ENCODE measurements at regions not wholly inside any gene's neighbourhood (a gene's known extent, or its start where the extent isn't known, plus 50 kb on each side); places are given as distances from the start of the nearest gene placed in this dataset.
"Not testable (repeated sequence)": the region's sequence is repeated elsewhere in the genome, so short reads cannot be mapped to it uniquely, and the experiment has no call there.

DNA sequence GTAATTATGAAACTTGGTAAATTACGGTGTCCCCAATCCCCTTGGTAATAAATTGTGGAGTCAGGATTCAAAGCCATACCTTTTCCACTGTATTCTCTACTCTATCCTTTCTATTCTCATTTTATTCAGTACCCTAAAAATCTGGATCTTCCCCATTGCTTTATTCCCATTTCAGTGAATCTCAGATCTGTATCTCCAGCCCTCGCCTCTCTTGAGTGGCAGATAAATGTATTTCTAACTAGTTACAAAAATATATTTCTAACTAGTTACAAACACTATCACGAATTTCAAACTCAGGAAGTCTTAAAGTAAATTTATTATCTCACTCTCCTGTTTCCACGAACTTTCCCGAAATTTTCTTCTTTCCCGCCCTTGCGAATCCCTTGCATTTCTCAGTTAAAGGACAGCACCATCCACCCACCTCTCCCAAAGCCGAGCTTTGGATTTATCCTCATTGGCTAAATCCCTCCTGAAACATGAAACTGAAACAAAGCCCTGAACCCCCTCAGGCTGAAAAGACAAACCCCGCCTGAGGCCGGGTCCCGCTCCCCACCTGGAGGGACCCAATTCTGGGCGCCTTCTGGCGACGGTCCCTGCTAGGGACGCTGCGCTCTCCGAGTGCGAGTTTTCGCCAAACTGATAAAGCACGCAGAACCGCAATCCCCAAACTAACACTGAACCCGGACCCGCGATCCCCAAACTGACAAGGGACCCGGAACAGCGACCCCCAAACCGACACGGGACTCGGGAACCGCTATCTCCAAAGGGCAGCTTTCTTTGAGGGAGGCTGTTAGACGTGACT is 164.3 kb upstream of the PABPC3 start:
- no peak for DNase-seq

DNA sequence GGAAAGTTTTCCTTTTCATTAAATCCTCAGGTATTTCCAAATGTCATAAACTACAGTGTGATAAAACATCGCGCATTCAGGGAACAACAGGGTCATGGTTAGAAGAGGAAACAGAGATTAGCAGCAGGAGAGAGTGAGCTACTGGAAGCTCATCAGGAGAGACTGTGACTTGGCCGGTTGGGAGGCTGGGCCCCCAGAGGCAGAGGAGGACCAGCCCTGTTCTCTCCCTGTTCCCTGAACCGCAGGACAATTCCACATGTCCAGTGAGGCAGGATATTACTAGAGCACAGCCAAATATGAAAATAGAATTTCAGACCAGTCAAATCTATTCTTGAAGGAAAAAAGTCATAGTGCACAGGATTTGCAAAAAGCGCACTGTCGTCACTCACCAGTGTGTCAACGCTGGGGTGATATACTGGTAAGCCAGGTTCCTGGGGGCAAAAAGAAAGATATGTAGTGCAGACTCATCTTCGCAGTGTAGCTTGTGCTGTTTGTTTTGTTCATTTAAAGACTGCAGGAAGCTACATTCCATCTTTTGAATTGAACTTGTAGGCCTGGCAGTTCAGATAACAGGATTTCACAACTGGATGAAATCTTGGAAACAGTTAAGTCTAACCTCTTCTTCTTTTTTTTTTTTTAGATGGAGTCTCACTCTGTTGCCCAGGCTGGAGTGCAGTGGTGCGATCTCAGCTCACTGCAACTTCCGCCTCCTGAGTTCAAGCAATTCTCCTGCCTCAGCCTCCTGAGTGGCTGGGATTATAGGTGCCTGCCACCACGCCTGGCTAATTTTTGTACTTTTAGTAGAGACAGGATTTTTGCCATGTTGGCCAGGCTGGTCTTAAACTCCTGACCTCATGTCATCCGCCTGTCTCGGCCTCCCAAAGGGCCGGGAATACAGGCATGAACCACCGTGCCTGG is 162.6 kb upstream of the PABPC3 start:
- DNase-seq, result not testable (repeated sequence)

DNA sequence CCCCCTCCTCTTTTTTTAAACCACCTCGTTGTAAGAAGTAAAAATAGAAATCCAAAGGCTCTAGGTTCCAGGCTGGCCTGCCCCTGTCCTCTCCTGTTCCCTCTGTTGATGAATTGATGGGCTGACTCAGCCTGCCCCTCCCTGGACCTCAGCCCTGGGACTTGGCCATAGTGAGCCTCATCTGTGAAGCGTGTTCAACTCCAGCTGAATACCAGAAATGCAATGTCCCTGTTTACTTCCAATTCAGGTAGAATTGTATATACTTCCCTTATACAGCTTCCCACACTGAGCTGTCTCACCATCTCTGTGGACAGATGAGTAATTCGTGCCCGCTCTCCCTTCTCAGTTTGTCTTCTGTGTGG is 161.9 kb upstream of the PABPC3 start:
- DNase-seq, result not testable (repeated sequence)

DNA sequence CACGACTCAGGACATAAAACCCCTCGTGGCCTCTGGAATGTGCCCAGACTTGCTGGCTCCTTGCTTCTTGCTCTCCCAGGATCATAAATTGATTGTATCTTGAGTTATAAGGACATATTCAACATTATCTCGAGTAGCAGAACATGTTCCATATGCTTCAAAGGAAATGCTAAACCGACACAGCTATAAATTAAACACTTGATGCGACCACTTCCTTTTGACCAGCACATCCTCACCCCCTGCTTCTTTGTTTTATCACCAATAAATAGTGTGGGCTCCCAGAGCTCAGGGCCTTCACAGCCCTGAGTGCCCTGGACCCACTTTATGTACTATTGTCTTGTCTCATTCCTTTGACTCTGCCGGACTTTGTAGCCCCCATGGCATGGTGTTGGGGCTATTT is 157.0 kb upstream of the PABPC3 start:
- DNase-seq, result no peak

DNA sequence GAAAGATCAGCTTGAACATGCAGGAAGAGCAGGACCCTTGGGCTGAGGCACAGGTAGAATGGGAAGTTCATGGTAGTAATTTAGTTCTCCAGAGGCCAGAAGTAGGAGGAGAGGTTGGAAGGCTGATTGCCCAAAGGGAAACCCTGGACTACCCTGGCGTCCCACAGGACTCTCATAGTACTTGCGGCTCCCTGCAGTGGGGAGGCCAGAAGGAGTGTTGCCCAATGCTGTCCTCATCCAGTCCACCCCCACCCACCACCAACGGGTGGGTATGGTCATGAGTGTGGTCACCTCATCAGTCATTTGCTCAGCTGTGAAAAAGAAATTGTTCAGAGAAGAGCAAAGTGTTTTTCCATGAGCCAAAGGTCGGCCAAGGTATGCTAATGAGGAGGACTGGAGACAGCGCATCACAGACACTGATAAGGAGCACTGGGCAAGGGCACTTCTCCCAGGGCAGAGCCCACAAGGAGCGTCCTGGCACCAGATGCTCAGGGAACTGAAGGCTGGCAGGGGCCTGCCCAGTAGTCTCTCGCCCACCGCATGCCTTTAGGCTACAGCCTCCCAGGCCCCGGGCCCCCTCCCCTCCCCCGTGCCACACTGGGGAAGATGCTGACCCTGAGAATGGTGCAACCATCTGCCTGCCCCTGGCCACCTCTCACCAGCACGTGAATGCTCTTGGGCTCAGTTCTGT is 154.8 kb upstream of the PABPC3 start:
- not testable (repeated sequence) for DNase-seq

DNA sequence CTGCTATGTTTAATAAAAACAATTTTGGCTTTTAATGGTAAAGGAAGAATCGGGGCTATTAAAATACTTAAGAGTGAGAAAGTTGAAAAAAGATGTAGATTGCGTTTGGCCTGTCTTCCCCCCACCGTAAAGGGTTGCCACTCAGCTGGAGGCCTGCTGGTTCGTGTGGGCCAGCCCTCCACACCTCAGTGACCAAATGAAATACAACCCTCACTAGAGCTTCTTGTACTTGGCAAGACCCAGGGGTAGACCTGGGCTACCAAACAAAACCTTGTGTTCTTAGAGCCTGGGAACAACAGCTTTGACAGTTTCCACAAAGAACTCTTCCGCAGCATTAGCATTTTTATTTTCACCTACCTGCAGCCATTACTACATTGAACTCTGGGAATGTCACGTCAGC is 152.8 kb upstream of the PABPC3 start:
- DNase-seq, result no peak

DNA sequence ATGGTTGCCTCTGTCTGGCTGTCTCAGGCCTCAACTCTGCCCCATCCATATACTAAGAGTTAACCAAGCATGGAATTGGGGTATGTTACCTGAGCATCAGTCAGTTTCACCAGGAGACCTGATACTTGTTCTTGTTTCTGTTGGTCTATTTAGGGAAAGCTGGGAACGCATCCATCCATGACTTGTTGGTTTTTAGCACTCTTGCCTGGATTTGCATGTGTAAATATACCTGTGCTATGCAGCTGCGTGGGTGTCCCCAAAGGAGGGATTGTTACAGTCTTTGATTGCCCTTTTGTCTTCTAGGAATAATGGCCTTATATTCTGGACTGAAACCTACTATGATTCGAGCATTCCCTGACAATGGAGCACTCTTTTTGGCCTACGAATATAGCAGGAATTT is 151.9 kb upstream of the PABPC3 start:
- DNase-seq, result not testable (repeated sequence)

DNA sequence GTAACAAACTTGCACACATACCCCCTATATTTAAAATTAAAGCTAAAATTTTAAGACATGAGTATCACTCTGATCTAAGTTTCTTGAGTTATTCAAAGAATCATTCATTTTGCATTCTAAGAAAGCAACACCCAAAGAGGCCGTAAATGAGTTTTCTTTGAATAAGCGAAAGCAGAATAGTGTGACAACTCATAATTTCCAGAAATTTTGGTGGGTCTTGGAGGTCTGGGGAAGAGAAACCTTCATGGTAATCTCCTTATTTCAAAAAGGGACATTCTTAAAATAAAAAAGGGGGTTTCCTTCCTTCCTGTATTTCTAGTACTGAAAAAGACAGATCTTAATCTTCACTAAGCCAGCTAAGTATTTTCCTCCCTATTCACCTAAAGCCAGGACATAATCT is 147.0 kb upstream of the PABPC3 start:
- DNase-seq, result not testable (repeated sequence)

DNA sequence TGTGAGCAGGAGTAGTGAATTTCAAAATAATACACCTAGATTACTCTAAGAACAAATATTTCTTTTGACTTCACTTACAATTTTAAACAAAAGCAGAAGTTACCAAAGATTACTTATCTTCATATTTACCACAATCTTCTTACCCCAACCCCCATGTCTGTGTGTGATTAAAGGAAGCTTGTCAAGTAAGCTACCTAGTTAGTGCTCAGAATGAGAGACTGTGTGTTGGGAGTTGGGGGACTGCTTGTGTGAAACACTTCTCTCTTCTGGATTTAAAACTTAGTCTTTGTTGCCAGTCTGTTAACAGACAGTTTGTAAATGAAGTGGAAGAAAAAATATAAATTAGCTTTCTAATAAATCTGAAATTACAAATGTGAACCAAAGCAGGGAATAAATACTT is 145.3 kb upstream of the PABPC3 start:
- DNase-seq, result not testable (repeated sequence)

DNA sequence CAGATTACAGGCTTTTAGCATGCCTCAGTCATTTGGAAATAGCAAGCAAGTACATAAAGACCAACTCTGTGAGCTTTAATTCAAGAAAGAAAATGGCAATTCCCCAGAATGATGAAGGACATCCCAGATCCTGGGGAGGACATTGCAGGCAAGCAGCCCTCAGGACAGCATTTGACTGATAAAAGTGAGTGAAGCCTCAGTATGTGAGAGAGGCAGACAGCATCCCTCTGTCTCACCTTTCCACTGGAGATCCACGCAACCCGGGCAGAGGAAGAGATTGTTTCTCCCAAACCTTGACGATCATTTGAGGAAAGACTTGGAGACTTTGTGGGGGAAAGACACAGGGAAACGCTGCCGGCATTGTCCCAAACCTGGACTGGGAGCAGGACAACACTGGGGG is 128.0 kb upstream of the PABPC3 start:
- DNase-seq, result peak; percentile 9

DNA sequence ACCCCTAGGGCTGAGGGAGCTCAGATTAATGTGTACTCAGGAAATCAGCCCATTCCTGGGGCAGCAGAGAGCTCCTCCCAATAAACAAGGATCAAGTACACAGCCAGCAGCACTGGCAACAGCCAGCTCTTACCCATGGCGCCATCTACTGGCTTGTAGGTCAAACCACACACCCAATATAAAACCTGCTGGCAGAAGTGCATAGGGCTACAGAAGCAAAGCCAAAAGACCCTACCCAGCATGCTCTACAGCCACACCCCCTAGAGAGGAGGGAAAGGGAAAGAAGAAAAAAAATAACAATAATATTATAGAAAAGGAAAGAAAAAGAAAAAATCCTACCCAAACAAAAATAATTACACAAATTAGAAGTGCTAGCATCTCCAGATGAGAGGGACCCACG is 127.5 kb upstream of the PABPC3 start:
- DNase-seq, result not testable (repeated sequence)

DNA sequence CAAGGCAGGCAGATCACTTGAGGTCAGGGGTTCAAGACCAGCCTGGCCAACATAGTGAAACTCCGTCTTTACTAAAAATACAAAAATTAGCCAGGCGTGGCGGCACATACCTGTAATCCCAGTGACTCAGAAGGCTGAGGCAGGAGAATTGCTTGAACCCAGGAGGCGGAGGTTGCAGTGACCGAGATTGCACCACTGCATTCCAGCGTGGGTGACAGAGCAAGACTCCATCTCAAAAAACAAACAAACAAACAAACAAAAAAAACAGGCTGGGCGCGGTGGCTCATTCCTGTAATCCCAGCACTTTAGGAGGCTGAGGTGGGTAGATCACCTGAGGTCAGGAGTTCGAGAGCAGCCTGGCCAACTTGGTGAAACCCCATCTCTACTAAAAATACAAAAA is 122.8 kb upstream of the PABPC3 start:
- DNase-seq, result not testable (repeated sequence)

DNA sequence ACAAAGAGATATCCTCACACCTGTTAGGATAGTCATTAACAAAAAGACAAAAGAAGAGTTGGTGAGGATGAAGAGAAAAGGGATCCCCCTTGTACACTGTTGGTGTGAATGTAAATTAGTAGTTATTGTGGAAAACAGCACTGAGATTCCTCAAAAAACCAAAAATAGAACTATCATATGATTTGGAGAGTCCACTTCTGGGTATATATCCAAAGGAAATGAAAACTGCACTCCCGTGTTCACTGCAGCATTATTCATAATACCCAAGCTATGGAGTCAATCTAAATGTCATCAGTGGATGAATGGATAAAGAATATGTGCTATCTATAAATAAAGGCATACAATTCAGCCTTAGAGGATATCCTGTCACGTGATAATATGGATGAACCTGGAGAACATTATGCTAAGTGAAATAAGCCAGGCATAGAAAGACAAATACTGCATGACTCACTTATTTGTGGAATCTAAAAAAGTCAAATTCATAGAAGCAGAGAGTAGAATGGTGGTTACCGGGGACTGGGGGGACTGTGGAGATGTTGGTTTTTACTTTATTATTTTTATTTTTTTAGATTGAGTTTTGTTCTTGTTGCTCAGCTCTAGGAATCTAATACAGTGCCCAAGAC is 114.6 kb upstream of the PABPC3 start:
- not testable (repeated sequence) for DNase-seq

DNA sequence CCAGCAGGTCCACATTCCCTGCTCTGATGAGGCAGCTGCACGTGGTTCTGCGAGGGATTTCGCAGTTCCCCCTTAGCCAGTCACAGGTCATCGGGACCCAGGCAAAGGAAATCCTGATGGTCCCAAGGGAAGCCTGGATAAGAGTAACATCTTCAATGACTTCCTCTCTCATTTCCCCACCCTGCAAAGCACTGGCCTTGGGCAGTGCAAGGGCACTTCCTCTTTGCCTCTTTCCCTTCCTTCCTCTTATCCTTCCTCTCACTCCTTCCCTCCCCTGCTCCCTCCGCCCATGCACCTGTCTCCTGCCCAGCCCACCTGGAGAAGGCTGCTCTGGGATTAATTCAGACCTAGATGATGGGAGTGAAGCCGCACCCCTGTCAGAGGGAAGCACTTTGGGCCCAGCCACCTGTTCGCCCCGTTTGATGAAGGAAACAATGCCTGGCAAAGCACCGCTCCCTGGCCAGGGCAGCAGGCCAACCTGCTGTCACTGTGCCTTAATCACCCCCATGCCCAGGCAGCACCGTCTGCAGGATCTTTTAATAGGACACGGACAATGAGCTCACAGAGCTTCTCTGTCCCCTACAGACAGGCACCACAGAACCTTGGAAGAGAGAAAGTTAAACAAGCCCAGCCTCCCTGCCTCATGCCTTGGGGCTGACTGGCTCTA is 113.5 kb upstream of the PABPC3 start:
- no peak for DNase-seq

DNA sequence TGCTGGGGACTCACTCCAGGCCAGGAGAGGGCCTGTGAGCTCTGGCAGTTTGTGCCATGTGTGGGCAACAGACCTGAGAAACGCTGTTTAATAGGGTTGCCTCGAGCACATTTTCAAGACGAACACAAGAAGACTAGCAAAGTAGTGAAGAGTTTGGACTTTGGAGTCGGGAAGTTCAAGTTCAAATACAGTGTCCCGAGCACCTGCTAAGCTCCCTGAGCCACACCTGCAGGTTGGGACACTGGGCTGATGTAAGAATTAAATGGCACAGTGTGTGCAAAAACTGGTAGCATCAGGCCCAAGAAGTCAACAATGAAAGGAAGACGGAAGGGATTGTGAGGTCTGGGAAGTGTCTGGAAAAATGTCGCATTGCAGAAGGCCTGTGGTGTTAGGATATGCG is 112.8 kb upstream of the PABPC3 start:
- DNase-seq, result no peak

DNA sequence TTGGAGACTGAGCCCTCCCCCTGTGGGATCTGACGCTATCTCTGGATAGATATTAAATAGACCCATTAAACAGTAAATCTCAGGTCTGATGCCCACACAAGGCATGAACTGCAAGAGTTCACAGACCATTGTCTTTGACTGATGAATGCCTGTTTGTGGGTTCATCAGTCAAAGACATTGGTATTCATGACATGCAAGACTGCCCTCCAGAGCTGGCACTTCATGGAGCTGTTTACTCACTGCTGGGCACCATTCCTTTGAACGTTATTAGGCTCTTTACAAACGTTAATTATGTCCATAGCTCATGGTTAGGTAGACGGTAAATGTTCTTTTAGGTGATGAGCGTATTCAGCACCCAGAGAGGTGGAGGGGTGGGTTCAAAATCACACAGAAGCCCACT is 111.8 kb upstream of the PABPC3 start:
- no peak for DNase-seq

DNA sequence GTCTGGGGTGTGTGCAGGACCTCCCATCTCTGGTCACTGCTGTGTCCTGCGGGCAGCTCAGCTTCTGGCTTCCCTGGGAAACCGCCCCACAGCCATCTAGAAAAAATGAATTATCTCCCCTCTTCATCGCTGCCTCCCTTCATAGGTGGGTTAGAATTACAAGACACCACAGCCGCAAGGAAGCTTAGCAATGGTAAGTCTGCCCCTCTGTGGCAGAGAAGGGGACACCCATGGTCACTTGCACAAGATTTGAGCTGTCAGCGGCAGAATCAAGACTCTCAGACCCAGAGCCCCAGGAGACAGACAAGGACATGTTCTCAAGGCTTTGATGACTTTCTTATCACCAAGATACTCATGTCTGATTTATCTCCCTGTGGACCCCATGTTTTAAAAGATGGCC is 110.8 kb upstream of the PABPC3 start:
- DNase-seq, result no peak

DNA sequence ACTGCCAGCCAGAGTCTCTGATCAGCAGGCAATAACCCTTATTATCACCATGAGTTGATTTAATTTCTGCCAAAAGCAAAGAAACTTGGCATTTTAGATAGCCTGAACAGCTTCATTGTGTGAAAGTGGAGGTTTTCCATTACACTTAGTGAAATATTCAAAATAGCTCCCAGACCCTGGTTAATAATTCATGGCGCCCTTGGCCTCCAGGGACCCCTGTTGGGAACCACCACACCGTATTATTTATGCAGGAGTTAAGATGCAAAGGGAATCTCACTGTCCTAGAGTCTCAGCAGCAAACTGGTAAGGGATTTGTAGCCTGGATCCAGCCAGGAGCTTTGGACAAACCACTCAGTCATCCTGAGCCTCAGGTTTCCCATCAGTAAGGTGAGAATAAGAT is 110.0 kb upstream of the PABPC3 start:
- DNase-seq, result no peak

DNA sequence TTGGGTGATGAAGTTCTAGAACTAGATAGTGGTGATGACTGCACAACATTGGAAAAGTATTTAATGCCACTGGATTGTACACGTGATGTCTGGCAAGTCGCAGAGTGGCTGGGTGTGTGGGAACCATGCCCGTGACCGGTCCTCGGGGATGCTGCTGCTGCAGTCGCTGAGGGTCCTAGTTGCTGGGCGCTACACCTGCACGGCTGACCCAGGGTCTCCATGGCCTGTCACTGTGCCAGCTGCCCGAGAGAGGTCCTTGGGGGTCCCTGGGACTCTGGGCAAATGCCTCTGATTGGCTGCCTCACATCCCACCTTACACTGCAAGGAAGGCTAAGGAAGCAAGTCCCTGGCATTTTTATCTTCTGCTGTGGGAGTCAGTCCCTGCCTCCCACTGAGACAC is 109.1 kb upstream of the PABPC3 start:
- no peak for DNase-seq

DNA sequence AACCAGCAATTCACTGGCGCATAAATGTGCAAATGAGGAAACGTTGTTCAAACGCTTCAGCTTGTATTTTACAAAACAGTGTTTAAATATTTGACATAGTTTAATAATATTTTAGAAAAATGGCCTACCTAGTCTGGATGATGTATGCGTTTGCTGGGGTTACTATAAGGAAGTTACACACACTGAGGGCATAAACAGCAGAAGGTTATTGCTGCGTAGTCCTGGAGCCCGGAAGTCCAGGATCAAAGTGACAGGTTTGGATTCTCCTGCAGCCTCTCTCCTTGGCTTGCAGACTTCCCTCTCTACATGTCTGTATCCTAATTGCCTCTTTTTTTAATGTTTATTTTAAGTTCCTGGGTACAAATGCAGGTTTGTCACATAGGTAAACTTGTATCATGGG is 106.0 kb upstream of the PABPC3 start:
- DNase-seq, result not testable (repeated sequence)

DNA sequence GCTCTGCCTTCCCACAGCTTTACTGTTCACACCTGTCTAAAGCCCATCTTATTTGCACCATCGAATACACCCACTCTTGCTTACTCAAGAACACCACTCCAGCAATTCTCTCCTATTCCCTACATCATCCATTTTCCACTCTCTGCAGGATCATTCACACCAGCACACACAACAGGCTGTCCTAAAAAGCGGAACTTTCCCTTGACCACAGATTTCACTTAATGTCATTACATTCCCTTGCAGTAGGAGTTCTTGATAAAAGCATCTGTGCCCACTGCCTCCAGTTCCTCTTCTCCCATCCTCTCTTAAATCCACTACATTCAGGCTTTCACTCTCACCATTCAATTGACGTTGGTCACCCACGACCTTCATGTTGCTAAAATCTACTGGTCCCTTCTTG is 103.0 kb upstream of the PABPC3 start:
- DNase-seq, result not testable (repeated sequence)

DNA sequence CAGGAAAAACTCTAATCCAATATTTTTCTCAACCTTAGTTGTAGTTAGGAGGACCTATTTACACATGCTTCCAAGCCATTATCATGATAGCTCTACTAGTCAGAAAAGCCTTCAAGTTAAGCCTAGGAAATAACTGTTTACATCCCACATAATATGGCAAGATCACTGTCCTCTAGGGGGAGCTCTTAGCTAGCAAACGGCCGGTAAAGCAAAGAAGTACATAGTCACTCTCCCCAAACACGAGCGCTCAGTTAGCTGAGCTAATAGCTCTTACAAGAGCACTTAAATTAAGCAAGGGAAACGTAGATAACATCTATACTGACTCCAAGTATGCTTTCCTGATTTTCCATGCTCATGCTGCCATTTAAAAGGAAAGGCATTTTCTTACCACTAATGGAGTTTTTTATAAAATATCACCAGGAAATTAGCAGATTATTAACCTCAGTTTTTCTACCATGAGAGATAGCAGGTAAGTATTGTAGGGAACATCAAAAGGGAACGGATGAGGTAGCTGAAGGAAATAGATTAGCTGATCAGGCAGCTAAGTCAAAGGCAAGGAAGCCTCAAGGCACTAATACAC is 100.6 kb upstream of the PABPC3 start:
- DNase-seq, result peak; percentile 88
